NT2/D1 (cell line): ENCODE measurements at regions not wholly inside any gene's neighbourhood (a gene's known extent, or its start where the extent isn't known, plus 50 kb on each side); places are given as distances from the start of the nearest gene placed in this dataset.

Experiments
- SUZ12 ChIP-seq: IDR thresholded peaks from 2 replicates; pipeline ENCODE4 v1.6.1; 2011; ENCODE audit not compliant: insufficient read length, insufficient read depth; ENCODE audit errors: extremely low read depth
- ZNF274 ChIP-seq: IDR thresholded peaks from 2 replicates; pipeline ENCODE4 v1.6.1; 2011; ENCODE audit warnings: mild to moderate bottlenecking, low read depth, low read length

DNA sequence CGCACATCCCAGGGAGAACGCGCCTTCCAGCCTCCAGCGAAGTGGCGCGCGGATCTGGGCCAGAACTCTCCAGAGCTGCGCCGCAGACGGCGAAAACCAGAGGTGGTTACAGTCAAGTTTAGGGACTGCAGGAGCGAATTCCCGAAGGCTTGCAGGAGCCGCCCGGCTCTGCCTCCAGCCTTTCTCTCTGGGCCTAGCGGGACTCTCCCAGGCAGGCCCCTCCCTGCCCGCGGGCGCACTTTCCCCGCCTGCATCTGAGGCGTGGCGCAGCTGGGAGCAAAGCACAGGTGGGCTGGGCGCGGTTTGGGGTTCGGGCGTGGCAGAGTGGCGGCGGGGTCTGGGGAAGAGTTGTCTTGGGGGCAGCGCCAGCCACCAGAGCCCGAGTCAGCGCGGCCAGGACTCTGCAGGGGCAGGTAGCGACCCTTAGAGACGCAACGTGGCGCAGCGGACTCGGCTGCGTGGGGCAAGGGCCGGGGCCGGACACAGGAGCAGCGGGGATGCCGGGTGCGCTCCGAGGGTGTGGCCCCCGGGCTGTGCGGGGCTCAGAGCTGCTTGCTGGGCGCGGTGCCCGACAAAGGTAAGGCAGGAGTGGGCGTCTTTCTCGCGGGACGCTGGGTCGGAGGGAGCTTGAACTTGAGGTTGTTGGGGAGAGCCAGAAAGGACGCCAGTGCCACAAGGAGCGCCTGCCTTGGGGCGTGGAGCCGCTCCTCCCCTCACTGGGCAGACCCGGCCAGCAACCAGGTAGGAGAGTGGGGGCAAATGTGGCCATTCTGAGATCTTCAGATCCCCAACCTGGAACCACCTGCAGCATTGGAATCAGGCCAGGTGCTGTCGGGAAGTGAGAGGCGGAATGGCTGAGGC lies 1126.0 kb downstream of the AACS start:
- TF ChIP-seq ZNF274 (no peak), SUZ12 (no peak)
